ENCODE measurements at regions not wholly inside any gene's neighbourhood (a gene's known extent, or its start where the extent isn't known, plus 50 kb on each side); places are given as distances from the start of the nearest gene placed in this dataset.

- no peaks in the 10 kb centered on the region for H4K20me1 ChIP-seq (ENCODE audit: control insufficient read depth, extremely low read depth, insufficient read depth, low read length)
- no peaks in the 10 kb centered on the region for H3K79me2 ChIP-seq (ENCODE audit: control insufficient read depth, insufficient read depth, low read length)
- H2AFZ ChIP-seq (ENCODE audit: low read length), result no peak overlapping the region
- H3K27me3 ChIP-seq (ENCODE audit: control insufficient read depth, insufficient read depth, low read length), result no peaks in the 10 kb centered on the region
- H3K9me3 ChIP-seq (ENCODE audit: control insufficient read depth, insufficient read depth, low read depth, low read length), result no peaks in the 10 kb centered on the region
- H3K4me2 ChIP-seq (ENCODE audit: extremely low read depth, insufficient read depth, low read length), result no peak overlapping the region
- no peaks in the 10 kb centered on the region for H3K36me3 ChIP-seq (ENCODE audit: control insufficient read depth, insufficient read depth, low read length)
- H3K4me1 ChIP-seq (ENCODE audit: control insufficient read depth, extremely low read depth, insufficient read depth, low read length), result no peaks in the 10 kb centered on the region
- H3K9ac ChIP-seq (ENCODE audit: insufficient read depth, low read length), result no peak overlapping the region
- H3K27ac ChIP-seq (ENCODE audit: insufficient read depth, low read length), result no peak overlapping the region
- DNase-seq (ENCODE audit: low read depth in 2 of 2), result no peak
- H3K4me3 ChIP-seq (replicated peaks in 1 of 4; ENCODE audit: control extremely low read depth in 1 of 4, insufficient read depth in 1 of 4, low read depth in 3 of 4, low read length in 4 of 4), result no peak overlapping the region
- no peak for TF ChIP-seq CTCF (conservative IDR thresholded peaks at IDR 0.05 in 1 of 2, IDR thresholded peaks at IDR 0.05 in 1 of 2; ENCODE audit: low read depth in 1 of 2, low read length in 2 of 2)
- TF ChIP-seq EZH2 (IDR thresholded peaks at IDR 0.05; ENCODE audit: low read length, missing control alignments), result no peak
Observed at GRCh38 chr11:87753143-87753542, 422.1 kb downstream of the RAB38 start.

- Histone ChIP-seq H4K20me1 (ENCODE audit: control insufficient read depth, extremely low read depth, insufficient read depth, low read length) (no peaks in the 10 kb centered on the region), H3K4me2 (ENCODE audit: extremely low read depth, insufficient read depth, low read length) (no peak overlapping the region), H3K4me1 (ENCODE audit: control insufficient read depth, extremely low read depth, insufficient read depth, low read length) (no peaks in the 10 kb centered on the region), H3K27ac (ENCODE audit: insufficient read depth, low read length) (no peak overlapping the region), H3K36me3 (ENCODE audit: control insufficient read depth, insufficient read depth, low read length) (no peaks in the 10 kb centered on the region), H3K4me3 (replicated peaks in 1 of 4; ENCODE audit: control extremely low read depth in 1 of 4, insufficient read depth in 1 of 4, low read depth in 3 of 4, low read length in 4 of 4) (no peak overlapping the region), H3K9ac (ENCODE audit: insufficient read depth, low read length) (no peak overlapping the region), H3K9me3 (ENCODE audit: control insufficient read depth, insufficient read depth, low read depth, low read length) (no peaks in the 10 kb centered on the region), H3K27me3 (ENCODE audit: control insufficient read depth, insufficient read depth, low read length) (no peaks in the 10 kb centered on the region), H2AFZ (ENCODE audit: low read length) (no peak overlapping the region), H3K79me2 (ENCODE audit: control insufficient read depth, insufficient read depth, low read length) (no peaks in the 10 kb centered on the region)
- TF ChIP-seq EZH2 (IDR thresholded peaks at IDR 0.05; ENCODE audit: low read length, missing control alignments), result no peak
- no peak for TF ChIP-seq CTCF (conservative IDR thresholded peaks at IDR 0.05 in 1 of 2, IDR thresholded peaks at IDR 0.05 in 1 of 2; ENCODE audit: low read depth in 1 of 2, low read length in 2 of 2)
- no peak for DNase-seq (ENCODE audit: low read depth in 2 of 2)
Observed at GRCh38 chr11:87743007-87743406, 432.2 kb downstream of the RAB38 start.

GRCh38 chr11:87740968-87741367 is 434.3 kb downstream of the RAB38 start:
- Histone ChIP-seq H3K36me3 (ENCODE audit: control insufficient read depth, insufficient read depth, low read length) (no peaks in the 10 kb centered on the region), H3K9ac (ENCODE audit: insufficient read depth, low read length) (no peak overlapping the region), H3K27me3 (ENCODE audit: control insufficient read depth, insufficient read depth, low read length) (no peaks in the 10 kb centered on the region), H3K4me3 (replicated peaks in 1 of 4; ENCODE audit: control extremely low read depth in 1 of 4, insufficient read depth in 1 of 4, low read depth in 3 of 4, low read length in 4 of 4) (no peak overlapping the region), H3K79me2 (ENCODE audit: control insufficient read depth, insufficient read depth, low read length) (no peaks in the 10 kb centered on the region), H3K4me1 (ENCODE audit: control insufficient read depth, extremely low read depth, insufficient read depth, low read length) (no peaks in the 10 kb centered on the region), H3K9me3 (ENCODE audit: control insufficient read depth, insufficient read depth, low read depth, low read length) (no peaks in the 10 kb centered on the region), H4K20me1 (ENCODE audit: control insufficient read depth, extremely low read depth, insufficient read depth, low read length) (no peaks in the 10 kb centered on the region), H3K4me2 (ENCODE audit: extremely low read depth, insufficient read depth, low read length) (no peak overlapping the region), H2AFZ (ENCODE audit: low read length) (no peak overlapping the region), H3K27ac (ENCODE audit: insufficient read depth, low read length) (no peak overlapping the region)
- DNase-seq (ENCODE audit: low read depth in 2 of 2), result no peak
- TF ChIP-seq EZH2 (IDR thresholded peaks at IDR 0.05; ENCODE audit: low read length, missing control alignments), result no peak
- TF ChIP-seq CTCF (conservative IDR thresholded peaks at IDR 0.05 in 1 of 2, IDR thresholded peaks at IDR 0.05 in 1 of 2; ENCODE audit: low read depth in 1 of 2, low read length in 2 of 2), result no peak
